NCI-H2196 (cell line): ENCODE measurements at regions not wholly inside any gene's neighbourhood (a gene's known extent, or its start where the extent isn't known, plus 50 kb on each side); places are given as distances from the start of the nearest gene placed in this dataset.

Experiments used
- DNase-seq: peaks from one replicate; lab custom pipeline; 2025; ENCODE audit not compliant: unreplicated experiment; lab: John Stamatoyannopoulos, UW

- no peak for DNase-seq
Measured at GRCh38 chr5:57695179-57695578, 212.6 kb upstream of the ACTBL2 start.

- no peak for DNase-seq
Measured at GRCh38 chr5:57693488-57694305, 211.1 kb upstream of the ACTBL2 start.

- no peak for DNase-seq
Measured at GRCh38 chr5:57692582-57693487, 210.2 kb upstream of the ACTBL2 start.

GRCh38 chr5:57690724-57691123 lies 208.1 kb upstream of the ACTBL2 start:
- no peak for DNase-seq

GRCh38 chr5:57687596-57687995 lies 205.0 kb upstream of the ACTBL2 start:
- no peak for DNase-seq

- no peak for DNase-seq
Measured at GRCh38 chr5:57685516-57686255, 203.1 kb upstream of the ACTBL2 start.

- DNase-seq: no peak
Measured at GRCh38 chr5:57684299-57684702, 201.7 kb upstream of the ACTBL2 start.

- DNase-seq: no peak
Measured at GRCh38 chr5:57683036-57683630, 200.5 kb upstream of the ACTBL2 start.

- no peak for DNase-seq
Measured at GRCh38 chr5:57681942-57682341, 199.3 kb upstream of the ACTBL2 start.

GRCh38 chr5:57680686-57681085 lies 198.1 kb upstream of the ACTBL2 start:
- no peak for DNase-seq

- no peak for DNase-seq
Measured at GRCh38 chr5:57677235-57677634, 194.6 kb upstream of the ACTBL2 start.

- no peak for DNase-seq
Measured at GRCh38 chr5:57676222-57677098, 193.8 kb upstream of the ACTBL2 start.

- DNase-seq: no peak
Measured at GRCh38 chr5:57675236-57675635, 192.6 kb upstream of the ACTBL2 start.

GRCh38 chr5:57671371-57671770 lies 188.8 kb upstream of the ACTBL2 start:
- no peak for DNase-seq

GRCh38 chr5:57666582-57666981 lies 184.0 kb upstream of the ACTBL2 start:
- no peak for DNase-seq

- no peak for DNase-seq
Measured at GRCh38 chr5:57665146-57665936, 182.7 kb upstream of the ACTBL2 start.

- DNase-seq: no peak
Measured at GRCh38 chr5:57664700-57665099, 182.1 kb upstream of the ACTBL2 start.

GRCh38 chr5:57663466-57663865 lies 180.9 kb upstream of the ACTBL2 start:
- no peak for DNase-seq

- no peak for DNase-seq
Measured at GRCh38 chr5:57662991-57663390, 180.4 kb upstream of the ACTBL2 start.
